ENCODE measurements at regions not wholly inside any gene's neighbourhood (a gene's known extent, or its start where the extent isn't known, plus 50 kb on each side); places are given as distances from the start of the nearest gene placed in this dataset.

GRCh38 chr21:28267449-28267848 is 725.2 kb downstream of the LTN1 start:
- TF ChIP-seq CTCF (IDR thresholded peaks at IDR 0.05): no peak
- TF ChIP-seq EZH2 (IDR thresholded peaks at IDR 0.05; ENCODE audit: borderline replicate concordance, insufficient read depth, low read depth, low read length, poor library complexity, severe bottlenecking): no peak
